HG02884 (cell line): ENCODE measurements at regions not wholly inside any gene's neighbourhood (a gene's known extent, or its start where the extent isn't known, plus 50 kb on each side); places are given as distances from the start of the nearest gene placed in this dataset.

Experiments used
- ATAC-seq: cut with Tn5 transposase; IDR thresholded peaks from one replicate; pipeline ENCODE4 v1.9.1; 2021; ENCODE audit warnings: mild to moderate bottlenecking, moderate library complexity; ENCODE audit not compliant: unreplicated experiment

- ATAC-seq, result no peak
Measured at GRCh38 chr21:35672313-35672712, 388.0 kb downstream of the SETD4 start.

DNA sequence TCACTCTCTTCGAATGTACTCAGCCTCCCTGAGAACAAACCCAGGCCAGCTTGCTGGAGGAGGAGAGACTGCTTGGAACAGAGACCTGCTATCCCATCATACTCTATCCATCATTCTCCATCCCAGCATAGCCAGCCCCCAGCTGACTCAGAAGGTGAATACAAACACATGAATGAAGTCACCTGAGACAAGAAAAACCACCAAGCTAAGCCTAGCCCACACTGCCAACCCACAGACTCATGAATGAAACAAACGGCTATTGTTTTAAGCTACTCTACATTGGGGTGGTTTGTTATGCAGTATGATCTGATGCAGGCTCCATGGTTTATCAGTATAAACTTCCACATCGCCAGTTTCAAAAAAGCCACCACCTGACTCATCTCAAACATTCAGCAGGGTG lies 395.6 kb downstream of the SETD4 start:
- no peak for ATAC-seq

DNA sequence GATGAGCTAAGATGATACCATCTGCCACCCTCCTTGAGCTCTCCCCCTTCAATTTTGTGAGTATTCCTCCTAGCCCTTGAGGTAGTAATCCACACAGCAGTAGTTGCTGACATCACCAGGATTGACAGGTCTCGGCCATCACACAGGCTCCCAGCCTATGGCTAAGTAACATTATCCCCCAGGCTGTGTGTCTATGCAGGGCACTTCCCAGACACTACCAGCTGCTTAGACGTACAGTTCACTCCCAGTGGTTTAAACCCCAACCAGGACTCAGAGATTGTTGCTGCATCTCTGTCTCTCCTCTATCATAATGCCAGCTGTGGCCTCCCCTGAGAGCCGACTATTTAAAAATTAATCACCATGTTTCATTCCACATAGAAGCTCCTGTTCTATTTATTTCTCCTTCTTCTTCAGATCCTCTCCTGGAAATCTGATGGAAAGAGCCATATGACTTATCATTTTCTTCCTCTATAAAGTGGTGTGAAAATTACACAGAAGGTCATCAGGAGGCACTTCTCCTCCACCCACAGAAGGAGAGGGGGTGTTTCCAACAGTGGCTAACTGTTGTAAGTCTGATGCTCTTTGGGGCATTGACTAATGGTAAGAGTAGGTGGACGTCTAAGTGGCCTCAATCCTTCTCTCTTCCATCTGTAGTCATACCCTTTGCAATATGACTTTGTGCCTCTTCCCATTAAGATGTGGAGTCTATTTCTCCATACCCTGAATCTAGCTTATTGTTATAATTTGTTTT lies 396.3 kb downstream of the SETD4 start:
- no peak for ATAC-seq

DNA sequence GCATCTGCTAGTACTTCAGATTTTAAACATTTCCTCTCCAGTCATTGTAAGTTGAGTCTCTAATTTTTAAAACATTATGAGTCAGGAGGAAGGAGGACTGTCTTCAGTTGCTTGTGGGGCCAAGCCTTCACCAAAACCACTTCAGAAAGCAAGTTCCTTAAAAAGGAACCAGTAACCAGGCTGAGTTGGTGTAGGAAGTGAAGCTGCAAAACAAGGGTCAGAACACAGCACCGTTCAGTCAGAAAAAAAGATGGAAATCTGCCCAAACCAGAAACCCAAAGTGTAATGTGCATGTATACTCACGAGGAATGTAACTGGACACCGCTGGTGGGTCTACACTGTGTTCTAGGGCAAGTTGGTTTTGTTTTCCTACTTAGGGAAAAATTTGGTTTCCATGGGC lies 402.1 kb downstream of the SETD4 start:
- no peak for ATAC-seq

GRCh38 chr21:35652872-35653271 lies 407.5 kb downstream of the SETD4 start:
- no peak for ATAC-seq

GRCh38 chr21:35652196-35652595 lies 408.1 kb downstream of the SETD4 start:
- no peak for ATAC-seq

DNA sequence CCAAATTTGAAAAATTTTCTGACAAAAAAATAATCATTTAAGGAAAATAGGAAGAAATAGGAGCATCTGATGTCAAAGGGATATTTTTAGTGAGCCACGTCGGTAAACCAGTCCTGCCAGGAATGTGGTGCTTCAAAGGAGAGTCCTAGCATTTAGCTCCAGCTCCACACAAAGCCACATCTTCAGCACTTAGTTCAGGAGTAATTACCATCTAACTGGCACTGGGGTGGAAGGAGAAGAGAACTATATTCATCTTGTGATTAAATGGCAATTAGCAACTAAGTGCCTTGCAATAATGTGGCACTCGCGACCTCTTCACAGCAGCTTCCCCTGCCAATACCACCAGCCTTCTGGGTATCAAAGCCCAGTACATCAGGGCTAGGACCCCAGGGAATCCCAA lies 409.1 kb downstream of the SETD4 start:
- no peak for ATAC-seq

DNA sequence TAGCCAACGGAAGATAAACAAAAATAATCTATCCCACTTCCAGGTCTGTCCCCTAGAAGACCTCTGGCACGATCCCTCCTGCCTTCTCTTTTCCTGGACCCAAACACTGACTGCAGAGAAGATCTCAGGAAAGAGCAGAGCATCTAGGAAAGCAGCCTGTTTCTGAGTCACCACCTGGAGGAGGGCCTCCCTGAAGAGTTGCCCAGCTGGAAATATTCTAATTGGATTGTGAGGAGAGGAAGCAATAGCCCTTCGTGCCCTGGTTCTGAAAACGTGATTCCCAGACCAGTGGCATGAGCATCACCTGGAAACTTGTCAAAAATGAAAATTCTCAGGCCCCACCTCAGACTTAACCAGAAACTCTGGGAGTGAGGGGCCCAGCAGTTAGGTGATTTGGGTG lies 411.1 kb downstream of the SETD4 start:
- no peak for ATAC-seq

DNA sequence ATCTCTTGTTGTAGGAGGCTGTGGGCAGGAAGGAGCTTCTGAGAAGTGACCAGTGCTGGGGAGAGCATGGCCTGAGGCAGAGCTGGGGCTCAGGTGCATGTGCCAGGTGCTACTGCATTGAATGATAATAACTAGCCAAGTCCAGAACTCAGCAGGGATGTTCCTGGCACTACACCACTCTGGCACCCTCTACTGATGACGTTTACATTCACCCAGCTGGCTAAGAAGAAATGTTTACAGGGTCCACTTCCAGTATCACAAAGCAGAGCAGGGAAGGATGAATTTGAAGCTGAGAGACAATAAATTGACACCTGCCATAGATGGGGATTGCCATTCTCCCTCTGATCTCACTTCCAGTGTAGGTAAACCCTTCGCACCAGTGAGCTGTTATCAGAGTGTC lies 411.8 kb downstream of the SETD4 start:
- no peak for ATAC-seq

DNA sequence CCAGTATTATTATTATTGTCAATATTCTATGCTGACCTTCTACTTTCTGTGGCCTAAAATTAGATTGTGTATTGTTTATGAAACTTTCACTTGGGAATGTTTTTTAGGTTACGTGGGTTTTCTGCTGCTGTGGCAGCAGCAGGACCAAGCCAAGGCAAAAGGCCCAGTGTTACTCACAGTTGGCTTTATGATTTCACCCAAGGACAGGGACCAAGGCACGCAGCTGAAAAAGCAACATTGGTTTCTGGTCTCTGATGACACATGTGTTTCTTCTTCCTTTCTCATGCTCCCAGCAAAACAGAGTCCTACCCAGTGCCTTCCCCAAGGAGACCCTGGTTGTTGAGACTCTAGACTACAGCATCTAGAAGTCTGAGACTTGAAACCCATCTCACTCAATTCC lies 413.7 kb downstream of the SETD4 start:
- ATAC-seq, result no peak

- ATAC-seq, result no peak
Measured at GRCh38 chr21:35645991-35646390, 414.3 kb downstream of the SETD4 start.

GRCh38 chr21:35644523-35644922 lies 415.8 kb downstream of the SETD4 start:
- ATAC-seq, result no peak

DNA sequence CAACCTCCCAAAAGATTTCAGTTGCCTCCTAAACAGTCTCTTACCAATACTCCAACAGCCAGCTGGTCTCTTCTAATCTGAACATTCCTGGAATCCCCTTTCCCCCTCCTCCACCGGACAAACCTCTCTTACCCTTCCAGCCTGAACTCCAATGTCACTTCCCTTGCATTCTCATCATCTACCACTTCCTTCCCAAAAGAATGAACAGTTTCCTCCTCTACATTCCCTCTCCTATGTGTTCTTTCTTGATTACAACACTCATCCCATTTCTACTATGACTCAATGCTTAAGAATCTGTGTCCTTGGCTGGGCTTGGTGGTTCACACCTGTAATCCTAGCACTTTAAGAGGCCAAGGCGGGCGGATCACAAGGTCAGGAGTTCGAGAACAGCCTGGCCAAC lies 417.1 kb downstream of the SETD4 start:
- ATAC-seq, result no peak

DNA sequence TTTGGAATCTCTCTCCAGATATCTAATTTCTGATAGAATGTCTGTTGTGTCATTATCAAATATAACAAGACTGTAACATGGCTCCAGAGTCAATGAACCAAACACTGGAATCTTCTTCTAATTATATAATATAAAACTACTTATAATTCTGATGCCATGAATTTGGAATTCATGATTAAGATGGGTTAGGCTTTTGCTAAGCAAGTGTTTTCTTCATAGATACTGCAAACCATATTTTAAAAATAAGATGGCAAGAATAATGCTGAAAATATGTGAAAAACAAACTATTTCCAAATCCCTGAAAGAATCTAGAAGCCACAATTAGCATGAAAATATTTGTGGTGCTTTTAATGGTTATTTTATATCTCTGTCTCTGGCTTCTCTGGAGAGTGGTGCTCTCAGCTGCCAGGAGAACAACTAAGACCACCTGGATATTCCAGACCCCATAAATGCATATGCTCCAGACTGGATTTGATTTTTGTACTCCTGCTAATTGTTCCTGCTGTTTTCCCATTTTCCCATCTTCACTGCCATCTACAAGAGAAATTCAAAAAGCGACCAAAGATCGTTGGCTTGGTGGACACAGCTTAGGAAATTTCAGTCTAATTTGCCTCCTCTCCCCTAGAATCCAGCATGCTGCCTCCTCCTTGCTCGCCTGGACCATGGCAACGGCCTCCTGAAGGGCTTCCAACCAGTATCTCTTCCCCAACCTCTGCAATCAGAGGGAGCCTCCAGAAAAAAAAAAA lies 418.9 kb downstream of the SETD4 start:
- ATAC-seq, result no peak

- ATAC-seq, result no peak
Measured at GRCh38 chr21:35637431-35637830, 422.9 kb downstream of the SETD4 start.

- no peak for ATAC-seq
Measured at GRCh38 chr21:35635994-35636393, 424.3 kb downstream of the SETD4 start.

GRCh38 chr21:35635261-35635660 lies 425.1 kb downstream of the SETD4 start:
- no peak for ATAC-seq

GRCh38 chr21:35633501-35633900 lies 426.8 kb downstream of the SETD4 start:
- ATAC-seq, result no peak

GRCh38 chr21:35632711-35633110 lies 427.6 kb downstream of the SETD4 start:
- ATAC-seq, result no peak

GRCh38 chr21:35628316-35628715 lies 432.0 kb downstream of the SETD4 start:
- no peak for ATAC-seq

DNA sequence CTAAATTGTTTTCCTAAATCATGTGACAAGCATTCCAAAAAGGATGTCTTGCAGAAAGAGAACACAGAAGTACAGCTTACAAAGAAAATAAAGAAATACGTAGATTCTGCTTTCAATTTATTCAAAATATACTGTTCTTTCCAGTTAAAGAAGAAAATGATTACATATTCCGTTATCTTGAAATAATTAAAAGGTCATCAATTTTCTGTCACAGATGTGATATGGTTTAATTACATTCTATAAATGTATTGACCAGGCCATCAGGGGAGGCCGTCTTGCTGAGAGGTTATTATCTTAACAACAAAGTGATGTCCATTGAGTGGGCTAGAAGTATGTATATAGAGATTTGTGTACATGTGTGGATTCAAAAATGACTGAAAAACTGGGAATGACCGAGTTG lies 432.9 kb downstream of the SETD4 start:
- ATAC-seq, result no peak

GRCh38 chr21:35625576-35625975 lies 434.8 kb downstream of the SETD4 start:
- ATAC-seq, result no peak

GRCh38 chr21:35624901-35625300 lies 435.4 kb downstream of the SETD4 start:
- ATAC-seq, result no peak
